ENCODE measurements at regions not wholly inside any gene's neighbourhood (a gene's known extent, or its start where the extent isn't known, plus 50 kb on each side); places are given as distances from the start of the nearest gene placed in this dataset.

- TF ChIP-seq POLR2AphosphoS2 (IDR thresholded peaks at IDR 0.05; ENCODE audit: low read depth, low read length) (no peak), RBBP5 (conservative IDR thresholded peaks at IDR 0.05) (no peak)
Observed at GRCh38 chr6:138605958-138606357, 106.7 kb upstream of the NHSL1 start.

Data from GM12878 (cell line).